IMR-90 (cell line): ENCODE measurements at regions not wholly inside any gene's neighbourhood (a gene's known extent, or its start where the extent isn't known, plus 50 kb on each side); places are given as distances from the start of the nearest gene placed in this dataset.
"Not testable (repeated sequence)": the region's sequence is repeated elsewhere in the genome, so short reads cannot be mapped to it uniquely, and the experiment has no call there.

ENCODE experiments used
- ATAC-seq: fragments of 200-7000 bp; cut with Tn5 transposase; 2 replicates; pipeline ENCODE4 v1.9.1; 2020; ENCODE audit warnings: low read depth, mild to moderate bottlenecking, moderate library complexity
- BruUV-seq: library from RNA; stranded (reverse); fragments of 400-500 nt; replicated peaks from 2 replicates; lab custom pipeline; 2021; lab: Mats Ljungman, UMichigan
- CTCF ChIA-PET: fragments of 300-600 bp; formaldehyde crosslinking; extraction: SDS; loops from one replicate; lab custom pipeline; 2021; ENCODE audit warnings: antibody characterized with exemption; lab: Yijun Ruan, JAX
- POLR2A ChIA-PET: fragments of 300-600 bp; sonication (Branson Sonifier 250); formaldehyde crosslinking; loops from one replicate; lab custom pipeline; 2022; ENCODE audit warnings: antibody characterized with exemption; ENCODE audit not compliant: unreplicated experiment; lab: Charles Lee
- DNase-seq: peaks from one replicate; pipeline ENCODE4 v3.0.0; 2013
- H2AFZ ChIP-seq: replicated peaks from 2 replicates; pipeline ENCODE3; 2013; ENCODE audit warnings: low read length, mild to moderate bottlenecking; ENCODE audit not compliant: poor library complexity
- H2AK5ac ChIP-seq: 2 replicates; pipeline ENCODE4 v1.6.1; 2013; ENCODE audit warnings: low read depth, low read length, inconsistent platforms
- H2AK9ac ChIP-seq: replicated peaks from 2 replicates; pipeline ENCODE3; 2013; ENCODE audit warnings: mild to moderate bottlenecking, low read depth, low read length, moderate library complexity; ENCODE audit not compliant: poor library complexity
- H2BK120ac ChIP-seq: 2 replicates; pipeline ENCODE4 v1.6.1; 2013; ENCODE audit warnings: low read depth, low read length, inconsistent platforms
- H2BK15ac ChIP-seq: 3 replicates; pipeline ENCODE4 v1.6.1; 2013; ENCODE audit warnings: low read depth, low read length, inconsistent platforms
- H2BK20ac ChIP-seq: 2 replicates; pipeline ENCODE4 v1.6.1; 2013; ENCODE audit warnings: low read depth, mild to moderate bottlenecking, inconsistent platforms, low read length, moderate library complexity
- H2BK5ac ChIP-seq: 2 replicates; pipeline ENCODE4 v1.6.1; 2013; ENCODE audit warnings: mild to moderate bottlenecking, low read depth, low read length, inconsistent platforms; ENCODE audit not compliant: poor library complexity, severe bottlenecking
- H3K14ac ChIP-seq: replicated peaks from 2 replicates; pipeline ENCODE4 v1.6.1; 2013; ENCODE audit warnings: low read depth, low read length, inconsistent platforms
- H3K18ac ChIP-seq: 2 replicates; pipeline ENCODE4 v1.6.1; 2013; ENCODE audit warnings: low read depth, low read length, control low read depth
- H3K23ac ChIP-seq: 2 replicates; pipeline ENCODE4 v1.6.1; 2013; ENCODE audit warnings: low read depth, low read length, inconsistent platforms
- H3K27ac ChIP-seq: 2 replicates; pipeline ENCODE4 v1.5.1; 2013; ENCODE audit warnings: mild to moderate bottlenecking, control low read depth, low read length; ENCODE audit not compliant: insufficient read depth
- H3K27me3 ChIP-seq: 2 replicates; pipeline ENCODE4 v1.6.1; 2013; ENCODE audit warnings: low read length; ENCODE audit not compliant: control insufficient read depth, insufficient read depth
- H3K36me3 ChIP-seq: 2 replicates; pipeline ENCODE4 v1.6.1; 2013; ENCODE audit warnings: low read length, mixed read lengths; ENCODE audit not compliant: control insufficient read depth, insufficient read depth
- H3K4ac ChIP-seq: 2 replicates; pipeline ENCODE4 v1.6.1; 2013; ENCODE audit warnings: low read depth, low read length, inconsistent platforms
- H3K4me1 ChIP-seq: 2 replicates; pipeline ENCODE4 v1.6.1; 2013; ENCODE audit warnings: low read length, mixed read lengths; ENCODE audit not compliant: control insufficient read depth, insufficient read depth
- H3K4me2 ChIP-seq: 2 replicates; pipeline ENCODE4 v1.6.1; 2013; ENCODE audit warnings: low read depth, mild to moderate bottlenecking, control low read depth, low read length, moderate library complexity
- H3K4me3 ChIP-seq: 2 replicates; pipeline ENCODE4 v1.5.1; 2013; ENCODE audit warnings: low read depth, mild to moderate bottlenecking, control low read depth, low read length, moderate library complexity; ENCODE audit not compliant: insufficient read depth
- H3K56ac ChIP-seq: 2 replicates; pipeline ENCODE4 v1.6.1; 2013; ENCODE audit warnings: low read length, inconsistent platforms; ENCODE audit not compliant: insufficient read depth; ENCODE audit errors: extremely low read depth
- H3K79me1 ChIP-seq, 2 experiments: 2 replicates each; pipeline ENCODE4 v1.6.1; 2013; ENCODE audit warnings: low read length in 2 of 2, inconsistent platforms in 1 of 2, low read depth in 1 of 2
- H3K9ac ChIP-seq: 2 replicates; pipeline ENCODE4 v1.6.1; 2013; ENCODE audit warnings: low read depth, low read length, control low read depth
- H3K9me1 ChIP-seq: 2 replicates; pipeline ENCODE4 v1.6.1; 2013; ENCODE audit warnings: low read length, inconsistent platforms; ENCODE audit not compliant: insufficient read depth
- H3K9me3 ChIP-seq: 2 replicates; pipeline ENCODE4 v1.6.1; 2013; ENCODE audit warnings: low read length; ENCODE audit not compliant: control insufficient read depth, insufficient read depth
- H4K20me1 ChIP-seq: 2 replicates; pipeline ENCODE4 v1.6.1; 2013; ENCODE audit warnings: low read length, inconsistent platforms; ENCODE audit not compliant: insufficient read depth
- H4K5ac ChIP-seq: 2 replicates; pipeline ENCODE4 v1.6.1; 2013; ENCODE audit warnings: mild to moderate bottlenecking, low read depth, low read length, control low read depth
- H4K8ac ChIP-seq, 2 experiments: 2 replicates each; pipeline ENCODE4 v1.6.1; 2013; ENCODE audit warnings: low read depth in 2 of 2, low read length in 2 of 2, control low read depth in 1 of 2, inconsistent platforms in 1 of 2
- H4K91ac ChIP-seq: 2 replicates; pipeline ENCODE4 v1.6.1; 2013; ENCODE audit warnings: low read depth, low read length, inconsistent platforms; ENCODE audit not compliant: insufficient read depth
- WGBS, 2 experiments: methylation state at CpG; one replicate each; pipeline versions ENCODE4 v1.1.5 to v1.1.7; 2013; ENCODE audit warnings: missing lambda C conversion rate in 2 of 2; ENCODE audit not compliant: insufficient read length in 1 of 2; ENCODE audit errors: extremely low coverage in 2 of 2; 5-methylcytosine and 5-hydroxymethylcytosine counted together
- dilution Hi-C: fragments of 300-500 bp; cut with HindIII; formaldehyde crosslinking; loops from one replicate; pipeline ENCODE4 v1.14.3; 2018; ENCODE audit warnings: low sequenced_read_pairs; ENCODE audit not compliant: unreplicated experiment
- in situ Hi-C: fragments of 300-500 bp; cut with MboI; formaldehyde crosslinking; loops from 3 replicates; pipeline ENCODE4 v1.14.3; 2019; ENCODE audit warnings: low sequenced_read_pairs, inconsistent platforms, mixed read lengths
- intact Hi-C: fragments of 100-400 bp; cut with micrococcal nuclease; formaldehyde crosslinking; loops from 2 replicates; pipeline ENCODE4 v1.10.0; 2022

- H3K27ac ChIP-seq, CTCF ChIA-PET, ATAC-seq, BruUV-seq, H3K9me3 ChIP-seq, H2BK120ac ChIP-seq, intact Hi-C loops, H3K79me1 ChIP-seq, H2AK9ac ChIP-seq, H3K23ac ChIP-seq, DNase-seq, H3K4me1 ChIP-seq, H4K20me1 ChIP-seq, H3K27me3 ChIP-seq, H2BK5ac ChIP-seq, H4K5ac ChIP-seq, dilution Hi-C loops, H2AFZ ChIP-seq, H2AK5ac ChIP-seq, H3K4me3 ChIP-seq, H3K4me2 ChIP-seq, H3K56ac ChIP-seq, H4K8ac ChIP-seq, H2BK20ac ChIP-seq, H3K4ac ChIP-seq, H3K18ac ChIP-seq, H3K36me3 ChIP-seq, H2BK15ac ChIP-seq, H3K9ac ChIP-seq, in situ Hi-C loops, H3K14ac ChIP-seq, H4K91ac ChIP-seq, POLR2A ChIA-PET, H3K9me1 ChIP-seq: not testable (repeated sequence)
- 80% methylated on average over 1 of the region's 2 CpGs; no CpG with 5 or more reads in 1 of the 2 experiments for WGBS, 2 experiments
These were observed 77.4 kb upstream of the SEMA3C start for GRCh38 chr7:80996236-80996635.
